ENCODE measurements at regions not wholly inside any gene's neighbourhood (a gene's known extent, or its start where the extent isn't known, plus 50 kb on each side); places are given as distances from the start of the nearest gene placed in this dataset.
"Not testable (repeated sequence)": the region's sequence is repeated elsewhere in the genome, so short reads cannot be mapped to it uniquely, and the experiment has no call there.

GRCh38 chr2:114018464-114018863 lies 128.6 kb downstream of the ACTR3 start:
- not testable (repeated sequence) for DNase-seq

GRCh38 chr2:114020668-114021067 lies 130.8 kb downstream of the ACTR3 start:
- DNase-seq: no peak

- DNase-seq: no peak
These were observed 132.6 kb downstream of the ACTR3 start for GRCh38 chr2:114022360-114023085.

- no peak for DNase-seq
These were observed 134.4 kb downstream of the ACTR3 start for GRCh38 chr2:114024326-114024725.

- DNase-seq: no peak
These were observed 135.1 kb downstream of the ACTR3 start for GRCh38 chr2:114025030-114025429.

- no peak for DNase-seq
These were observed 137.5 kb downstream of the ACTR3 start for GRCh38 chr2:114027437-114027836.

- no peak for DNase-seq
These were observed 142.0 kb downstream of the ACTR3 start for GRCh38 chr2:114031605-114032505.

- DNase-seq: no peak
These were observed 142.8 kb downstream of the ACTR3 start for GRCh38 chr2:114032705-114033104.

- no peak for DNase-seq
These were observed 144.9 kb downstream of the ACTR3 start for GRCh38 chr2:114034742-114035141.

- DNase-seq: no peak
These were observed 148.8 kb downstream of the ACTR3 start for GRCh38 chr2:114038710-114039109.

- peak in 21 of 58 donors; percentile 1 to 46 (median 14) for DNase-seq
These were observed 149.8 kb downstream of the ACTR3 start for GRCh38 chr2:114039677-114040076.

- DNase-seq: peak in 35 of 58 donors; percentile 3 to 69 (median 30)
These were observed 150.9 kb downstream of the ACTR3 start for GRCh38 chr2:114040826-114041225.

GRCh38 chr2:114044985-114045384 lies 155.1 kb downstream of the ACTR3 start:
- no peak for DNase-seq

- no peak for DNase-seq
These were observed 156.5 kb downstream of the ACTR3 start for GRCh38 chr2:114046373-114046772.

- DNase-seq: no peak
These were observed 157.1 kb downstream of the ACTR3 start for GRCh38 chr2:114046866-114047435.

GRCh38 chr2:114049280-114049679 lies 159.4 kb downstream of the ACTR3 start:
- DNase-seq: no peak

- DNase-seq: no peak
These were observed 159.9 kb downstream of the ACTR3 start for GRCh38 chr2:114049826-114050225.

- DNase-seq: no peak
These were observed 166.6 kb downstream of the ACTR3 start for GRCh38 chr2:114056294-114057143.

GRCh38 chr2:114057638-114058037 lies 167.7 kb downstream of the ACTR3 start:
- DNase-seq: no peak

GRCh38 chr2:114061566-114062098 lies 171.7 kb downstream of the ACTR3 start:
- no peak for DNase-seq

- DNase-seq: no peak
These were observed 173.5 kb downstream of the ACTR3 start for GRCh38 chr2:114063346-114063745.

Measured in anterior cingulate cortex (tissue), 58 donors.